ENCODE measurements at regions not wholly inside any gene's neighbourhood (a gene's known extent, or its start where the extent isn't known, plus 50 kb on each side); places are given as distances from the start of the nearest gene placed in this dataset.

DNA sequence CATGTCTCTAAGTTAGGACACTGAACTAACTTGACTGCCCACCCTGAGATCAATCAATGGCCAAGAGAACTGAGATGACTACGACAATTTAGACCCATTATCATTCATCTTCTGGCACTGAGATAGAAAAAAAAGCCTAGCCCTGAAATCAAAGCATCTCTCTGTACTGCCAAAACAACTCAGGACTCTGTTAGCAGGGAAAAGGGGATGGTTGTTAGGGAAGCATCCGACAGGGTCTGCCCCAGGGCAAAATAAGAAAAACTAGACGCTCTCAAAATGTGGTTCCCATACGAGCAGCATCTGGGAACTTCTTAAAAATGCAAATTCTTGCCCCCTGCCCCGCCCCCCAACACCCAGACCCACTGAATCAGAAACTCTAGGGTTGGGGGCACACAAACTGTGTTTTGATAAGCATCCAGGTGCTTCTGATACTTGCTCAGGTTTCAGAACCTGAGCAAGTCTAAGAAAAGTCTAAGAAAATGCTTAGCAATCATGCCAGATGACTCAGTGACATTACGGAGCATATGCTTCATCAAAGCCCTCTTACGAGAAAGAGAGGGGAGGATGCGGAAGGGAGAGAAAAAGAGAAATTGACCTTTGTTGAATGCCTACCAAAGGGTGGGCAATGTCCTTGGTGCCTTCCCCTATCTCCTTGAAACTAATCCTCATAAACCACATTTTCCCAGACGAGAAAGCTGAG, 172.8 kb upstream of the HES1 start:
- TF ChIP-seq ZBTB33 (IDR thresholded peaks at IDR 0.05; ENCODE audit: extremely low read depth, insufficient replicate concordance, low read length), result no peak
- TF ChIP-seq, protein P1, sequence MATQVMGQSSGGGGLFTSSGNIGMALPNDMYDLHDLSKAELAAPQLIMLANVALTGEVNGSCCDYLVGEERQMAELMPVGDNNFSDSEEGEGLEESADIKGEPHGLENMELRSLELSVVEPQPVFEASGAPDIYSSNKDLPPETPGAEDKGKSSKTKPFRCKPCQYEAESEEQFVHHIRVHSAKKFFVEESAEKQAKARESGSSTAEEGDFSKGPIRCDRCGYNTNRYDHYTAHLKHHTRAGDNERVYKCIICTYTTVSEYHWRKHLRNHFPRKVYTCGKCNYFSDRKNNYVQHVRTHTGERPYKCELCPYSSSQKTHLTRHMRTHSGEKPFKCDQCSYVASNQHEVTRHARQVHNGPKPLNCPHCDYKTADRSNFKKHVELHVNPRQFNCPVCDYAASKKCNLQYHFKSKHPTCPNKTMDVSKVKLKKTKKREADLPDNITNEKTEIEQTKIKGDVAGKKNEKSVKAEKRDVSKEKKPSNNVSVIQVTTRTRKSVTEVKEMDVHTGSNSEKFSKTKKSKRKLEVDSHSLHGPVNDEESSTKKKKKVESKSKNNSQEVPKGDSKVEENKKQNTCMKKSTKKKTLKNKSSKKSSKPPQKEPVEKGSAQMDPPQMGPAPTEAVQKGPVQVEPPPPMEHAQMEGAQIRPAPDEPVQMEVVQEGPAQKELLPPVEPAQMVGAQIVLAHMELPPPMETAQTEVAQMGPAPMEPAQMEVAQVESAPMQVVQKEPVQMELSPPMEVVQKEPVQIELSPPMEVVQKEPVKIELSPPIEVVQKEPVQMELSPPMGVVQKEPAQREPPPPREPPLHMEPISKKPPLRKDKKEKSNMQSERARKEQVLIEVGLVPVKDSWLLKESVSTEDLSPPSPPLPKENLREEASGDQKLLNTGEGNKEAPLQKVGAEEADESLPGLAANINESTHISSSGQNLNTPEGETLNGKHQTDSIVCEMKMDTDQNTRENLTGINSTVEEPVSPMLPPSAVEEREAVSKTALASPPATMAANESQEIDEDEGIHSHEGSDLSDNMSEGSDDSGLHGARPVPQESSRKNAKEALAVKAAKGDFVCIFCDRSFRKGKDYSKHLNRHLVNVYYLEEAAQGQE (IDR thresholded peaks at IDR 0.05; ENCODE audit: low read depth), result no peak
- TF ChIP-seq POLR2AphosphoS5 (IDR thresholded peaks at IDR 0.05; ENCODE audit: low read depth, low read length), result no peak
- TF ChIP-seq, protein P2, sequence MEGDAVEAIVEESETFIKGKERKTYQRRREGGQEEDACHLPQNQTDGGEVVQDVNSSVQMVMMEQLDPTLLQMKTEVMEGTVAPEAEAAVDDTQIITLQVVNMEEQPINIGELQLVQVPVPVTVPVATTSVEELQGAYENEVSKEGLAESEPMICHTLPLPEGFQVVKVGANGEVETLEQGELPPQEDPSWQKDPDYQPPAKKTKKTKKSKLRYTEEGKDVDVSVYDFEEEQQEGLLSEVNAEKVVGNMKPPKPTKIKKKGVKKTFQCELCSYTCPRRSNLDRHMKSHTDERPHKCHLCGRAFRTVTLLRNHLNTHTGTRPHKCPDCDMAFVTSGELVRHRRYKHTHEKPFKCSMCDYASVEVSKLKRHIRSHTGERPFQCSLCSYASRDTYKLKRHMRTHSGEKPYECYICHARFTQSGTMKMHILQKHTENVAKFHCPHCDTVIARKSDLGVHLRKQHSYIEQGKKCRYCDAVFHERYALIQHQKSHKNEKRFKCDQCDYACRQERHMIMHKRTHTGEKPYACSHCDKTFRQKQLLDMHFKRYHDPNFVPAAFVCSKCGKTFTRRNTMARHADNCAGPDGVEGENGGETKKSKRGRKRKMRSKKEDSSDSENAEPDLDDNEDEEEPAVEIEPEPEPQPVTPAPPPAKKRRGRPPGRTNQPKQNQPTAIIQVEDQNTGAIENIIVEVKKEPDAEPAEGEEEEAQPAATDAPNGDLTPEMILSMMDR (IDR thresholded peaks at IDR 0.05 in 2 of 3, conservative IDR thresholded peaks at IDR 0.05 in 1 of 3; ENCODE audit: borderline replicate concordance in 1 of 3, insufficient read depth in 1 of 3, low read depth in 2 of 3, low read length in 2 of 3), result no peak
- no peak for TF ChIP-seq POLR2A (IDR thresholded peaks at IDR 0.05; ENCODE audit: borderline replicate concordance, extremely low read depth, insufficient read depth, insufficient read length)
- no peak for TF ChIP-seq EZH2 (IDR thresholded peaks at IDR 0.05)
- TF ChIP-seq ZNF274 (IDR thresholded peaks at IDR 0.05; ENCODE audit: low read depth, low read length), result no peak
- TF ChIP-seq EZH2phosphoT487 (IDR thresholded peaks at IDR 0.05; ENCODE audit: borderline replicate concordance), result no peak
- TF ChIP-seq SIN3A (IDR thresholded peaks at IDR 0.05; ENCODE audit: low read depth), result no peak
- TF ChIP-seq, protein P3, sequence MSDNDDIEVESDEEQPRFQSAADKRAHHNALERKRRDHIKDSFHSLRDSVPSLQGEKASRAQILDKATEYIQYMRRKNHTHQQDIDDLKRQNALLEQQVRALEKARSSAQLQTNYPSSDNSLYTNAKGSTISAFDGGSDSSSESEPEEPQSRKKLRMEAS (IDR thresholded peaks at IDR 0.05), result no peak
- no peak for TF ChIP-seq FOSL1 (IDR thresholded peaks at IDR 0.05; ENCODE audit: low read depth)
- TF ChIP-seq RAD21 (IDR thresholded peaks at IDR 0.05; ENCODE audit: low read depth), result no peak
